Neuronal stem cell (in vitro differentiated cells): ENCODE measurements at regions not wholly inside any gene's neighbourhood (a gene's known extent, or its start where the extent isn't known, plus 50 kb on each side); places are given as distances from the start of the nearest gene placed in this dataset.

Experiments used
- DNase-seq: peaks from one replicate; pipeline ENCODE4 v3.0.0-alpha.2; 2013; ENCODE audit warnings: low spot score
- H2AFZ ChIP-seq: one replicate; pipeline ENCODE4 v1.6.1; 2013; ENCODE audit warnings: mild to moderate bottlenecking, low read length, inconsistent platforms
- H2AK5ac ChIP-seq: 2 replicates; pipeline ENCODE4 v1.6.1; 2013; ENCODE audit warnings: low read depth, mild to moderate bottlenecking, inconsistent platforms, low read length, moderate library complexity, mixed read lengths
- H2BK120ac ChIP-seq: 2 replicates; pipeline ENCODE4 v1.6.1; 2013; ENCODE audit warnings: low read depth, mild to moderate bottlenecking, inconsistent platforms, low read length, moderate library complexity, mixed read lengths
- H2BK12ac ChIP-seq: one replicate; pipeline ENCODE4 v1.6.1; 2013; ENCODE audit warnings: low read length, inconsistent platforms
- H2BK15ac ChIP-seq: 2 replicates; pipeline ENCODE4 v1.6.1; 2013; ENCODE audit warnings: mild to moderate bottlenecking, low read length, inconsistent platforms, mixed read lengths
- H2BK5ac ChIP-seq: one replicate; pipeline ENCODE4 v1.6.1; 2013; ENCODE audit warnings: inconsistent platforms, mild to moderate bottlenecking, low read length, moderate library complexity
- H3K14ac ChIP-seq: one replicate; pipeline ENCODE4 v1.6.1; 2013; ENCODE audit warnings: low read length, inconsistent platforms
- H3K18ac ChIP-seq: 2 replicates; pipeline ENCODE4 v1.6.1; 2013; ENCODE audit warnings: low read length, inconsistent platforms
- H3K23ac ChIP-seq: 2 replicates; pipeline ENCODE4 v1.6.1; 2013; ENCODE audit warnings: low read depth, mild to moderate bottlenecking, mixed read lengths, low read length, inconsistent platforms; ENCODE audit not compliant: poor library complexity
- H3K27ac ChIP-seq: replicated peaks from 3 replicates; pipeline ENCODE4 v1.5.1; 2013; ENCODE audit warnings: low read length, inconsistent platforms
- H3K27me3 ChIP-seq, 3 experiments: 2 replicates each; pipeline ENCODE4 v1.6.1; 2013; ENCODE audit warnings: low read length in 3 of 3, mild to moderate bottlenecking in 2 of 3, inconsistent platforms in 1 of 3, low read depth in 1 of 3, mixed read lengths in 1 of 3, moderate library complexity in 1 of 3; ENCODE audit not compliant: control insufficient read depth in 3 of 3, insufficient read depth in 3 of 3
- H3K36me3 ChIP-seq, 2 donors: replicated peaks in 1 of 2; 2 replicates each; pipeline ENCODE4 v1.6.1; 2013; ENCODE audit warnings: low read length in 2 of 2; ENCODE audit not compliant: control insufficient read depth in 2 of 2, insufficient read depth in 2 of 2
- H3K4ac ChIP-seq: 2 replicates; pipeline ENCODE4 v1.6.1; 2013; ENCODE audit warnings: inconsistent platforms, mild to moderate bottlenecking, low read length, moderate library complexity
- H3K4me1 ChIP-seq, 2 donors: 1 replicate in 1 of 2; 2 replicates in 1 of 2; pipeline ENCODE4 v1.6.1; 2013; ENCODE audit warnings: low read length in 2 of 2, low read depth in 1 of 2; ENCODE audit not compliant: control insufficient read depth in 2 of 2, insufficient read depth in 1 of 2
- H3K4me2 ChIP-seq: one replicate; pipeline ENCODE4 v1.6.1; 2013; ENCODE audit warnings: mild to moderate bottlenecking, low read length, inconsistent platforms; ENCODE audit not compliant: insufficient read depth, poor library complexity, severe bottlenecking
- H3K4me3 ChIP-seq, 2 donors: 2 replicates each; pipeline ENCODE4 v1.5.1; 2013; ENCODE audit warnings: low read length in 2 of 2, mild to moderate bottlenecking in 2 of 2, inconsistent platforms in 1 of 2, moderate library complexity in 1 of 2
- H3K79me1 ChIP-seq: one replicate; pipeline ENCODE4 v1.6.1; 2013; ENCODE audit warnings: low read depth, mild to moderate bottlenecking, inconsistent platforms, low read length, moderate library complexity
- H3K9ac ChIP-seq: one replicate; pipeline ENCODE4 v1.6.1; 2013; ENCODE audit warnings: mild to moderate bottlenecking, low read depth, low read length, inconsistent platforms; ENCODE audit not compliant: poor library complexity
- H3K9me3 ChIP-seq, 2 donors: replicated peaks in 1 of 2; 2 replicates each; pipeline versions ENCODE3 to v1.6.1; 2013; ENCODE audit warnings: low read length in 2 of 2, mild to moderate bottlenecking in 2 of 2, inconsistent platforms in 1 of 2, low read depth in 1 of 2, mixed read lengths in 1 of 2, moderate library complexity in 1 of 2; ENCODE audit not compliant: control insufficient read depth in 2 of 2, insufficient read depth in 1 of 2
- H4K8ac ChIP-seq: one replicate; pipeline ENCODE4 v1.6.1; 2013; ENCODE audit warnings: low read depth, mild to moderate bottlenecking, inconsistent platforms, low read length, moderate library complexity
- H4K91ac ChIP-seq: one replicate; pipeline ENCODE4 v1.6.1; 2013; ENCODE audit warnings: low read length, low read depth, mild to moderate bottlenecking, inconsistent platforms; ENCODE audit not compliant: poor library complexity
- WGBS, 2 donors: extraction: QIAGEN DNeasy Blood & Tissue Kit; methylation state at CpG; one replicate each; pipeline ENCODE4 v1.1.7; 2013; ENCODE audit warnings: missing lambda C conversion rate in 2 of 2, mixed read lengths in 1 of 2; ENCODE audit not compliant: insufficient read length in 2 of 2, insufficient replicate concordance in 1 of 2; ENCODE audit errors: extremely low coverage in 2 of 2; 5-methylcytosine and 5-hydroxymethylcytosine counted together

GRCh38 chr6:153831350-153832078, 207.5 kb upstream of the OPRM1 start:
- Histone ChIP-seq H3K4me1 (peaks cover 0 to 4% of the 10 kb centered on the region in 2 donors), H3K9me3 (peaks cover 0 to 3% of the 10 kb centered on the region in 2 donors), H3K36me3 (no peaks in the 10 kb centered on the region), H3K79me1 (no peaks in the 10 kb centered on the region), H3K27me3 (no peaks in the 10 kb centered on the region), H3K23ac (no peak overlapping the region), H3K4ac (no peak overlapping the region), H2BK5ac (no peak overlapping the region), H3K14ac (no peak overlapping the region), H3K4me3 (no peak overlapping the region), H3K18ac (no peak overlapping the region), H2BK120ac (no peak overlapping the region), H2AFZ (peak overlapping the region; percentile 64), H4K8ac (no peak overlapping the region), H3K4me2 (no peak overlapping the region), H4K91ac (no peak overlapping the region), H3K9ac (no peak overlapping the region), H2AK5ac (no peak overlapping the region), H2BK12ac (no peak overlapping the region), H2BK15ac (no peak overlapping the region), H3K27ac (no peak overlapping the region)
- DNase-seq = no peak
- no CpG with 5 or more reads among the region's 5 CpGs for WGBS, 2 donors

GRCh38 chr6:153817173-153817572, 221.9 kb upstream of the OPRM1 start:
- H3K79me1 ChIP-seq = no peaks in the 10 kb centered on the region
- H3K9ac ChIP-seq = no peak overlapping the region
- peaks cover 0 to 4% of the 10 kb centered on the region in 2 donors for H3K9me3 ChIP-seq
- H3K18ac ChIP-seq = no peak overlapping the region
- no peak overlapping the region for H3K23ac ChIP-seq
- no peak overlapping the region for H4K8ac ChIP-seq
- H2BK12ac ChIP-seq = no peak overlapping the region
- no peak for DNase-seq
- no peaks in the 10 kb centered on the region for H3K4me1 ChIP-seq
- H2AFZ ChIP-seq = no peak overlapping the region
- H2BK15ac ChIP-seq = no peak overlapping the region
- H2BK5ac ChIP-seq = no peak overlapping the region
- H3K36me3 ChIP-seq = no peaks in the 10 kb centered on the region
- no peaks in the 10 kb centered on the region for H3K27me3 ChIP-seq
- no peak overlapping the region for H3K4ac ChIP-seq
- no peak overlapping the region for H3K4me3 ChIP-seq
- H2BK120ac ChIP-seq = no peak overlapping the region
- no peak overlapping the region for H3K14ac ChIP-seq
- no peak overlapping the region for H3K4me2 ChIP-seq
- no peak overlapping the region for H4K91ac ChIP-seq
- WGBS, 2 donors = no CpG with 5 or more reads among the region's 3 CpGs
- no peak overlapping the region for H3K27ac ChIP-seq
- H2AK5ac ChIP-seq = no peak overlapping the region

- Histone ChIP-seq H3K4me2 (no peak overlapping the region), H3K36me3 (no peaks in the 10 kb centered on the region), H2AFZ (no peak overlapping the region), H4K8ac (no peak overlapping the region), H3K23ac (no peak overlapping the region), H3K9ac (no peak overlapping the region), H3K4me3 (no peak overlapping the region), H3K4me1 (no peaks in the 10 kb centered on the region), H3K79me1 (no peaks in the 10 kb centered on the region), H3K9me3 (peaks cover 0 to 4% of the 10 kb centered on the region in 2 donors), H3K27ac (no peak overlapping the region), H2AK5ac (no peak overlapping the region), H2BK120ac (no peak overlapping the region), H3K4ac (no peak overlapping the region), H2BK5ac (no peak overlapping the region), H3K14ac (no peak overlapping the region), H2BK15ac (no peak overlapping the region), H3K27me3 (no peaks in the 10 kb centered on the region), H2BK12ac (no peak overlapping the region), H4K91ac (no peak overlapping the region), H3K18ac (no peak overlapping the region)
- no CpG with 5 or more reads among the region's 3 CpGs for WGBS, 2 donors
- DNase-seq = no peak
Observed at GRCh38 chr6:153816366-153816765, 222.7 kb upstream of the OPRM1 start.

GRCh38 chr6:153814136-153814535, 224.9 kb upstream of the OPRM1 start:
- H3K9me3 ChIP-seq = peaks cover 0 to 4% of the 10 kb centered on the region in 2 donors
- H4K91ac ChIP-seq = no peak overlapping the region
- no peak overlapping the region for H3K18ac ChIP-seq
- WGBS, 2 donors = no CpG with 5 or more reads among the region's 1 CpG
- DNase-seq = no peak
- no peak overlapping the region for H3K4ac ChIP-seq
- H3K23ac ChIP-seq = no peak overlapping the region
- no peak overlapping the region for H2BK5ac ChIP-seq
- no peak overlapping the region for H3K27ac ChIP-seq
- no peak overlapping the region for H2BK120ac ChIP-seq
- H3K4me3 ChIP-seq = no peak overlapping the region
- H4K8ac ChIP-seq = no peak overlapping the region
- H3K27me3 ChIP-seq = no peaks in the 10 kb centered on the region
- no peak overlapping the region for H2AFZ ChIP-seq
- H2AK5ac ChIP-seq = no peak overlapping the region
- no peak overlapping the region for H3K4me2 ChIP-seq
- no peaks in the 10 kb centered on the region for H3K36me3 ChIP-seq
- no peak overlapping the region for H3K9ac ChIP-seq
- H3K4me1 ChIP-seq = no peaks in the 10 kb centered on the region
- H2BK15ac ChIP-seq = no peak overlapping the region
- no peak overlapping the region for H3K14ac ChIP-seq
- H3K79me1 ChIP-seq = no peaks in the 10 kb centered on the region
- no peak overlapping the region for H2BK12ac ChIP-seq
